Eye (tissue), 1 donor: ENCODE measurements at regions not wholly inside any gene's neighbourhood (a gene's known extent, or its start where the extent isn't known, plus 50 kb on each side); places are given as distances from the start of the nearest gene placed in this dataset.

Experiments used
- DNase-seq: peaks from one replicate; pipeline ENCODE4 v3.0.0-alpha.2; 2015

GRCh38 chr10:31754803-31755624 lies 173.6 kb downstream of the ARHGAP12 start:
- no peak for DNase-seq

GRCh38 chr10:31753681-31754080 lies 174.9 kb downstream of the ARHGAP12 start:
- DNase-seq, result no peak

- peak; percentile 57 for DNase-seq
Observed at GRCh38 chr10:31752170-31752569, 176.5 kb downstream of the ARHGAP12 start.

DNA sequence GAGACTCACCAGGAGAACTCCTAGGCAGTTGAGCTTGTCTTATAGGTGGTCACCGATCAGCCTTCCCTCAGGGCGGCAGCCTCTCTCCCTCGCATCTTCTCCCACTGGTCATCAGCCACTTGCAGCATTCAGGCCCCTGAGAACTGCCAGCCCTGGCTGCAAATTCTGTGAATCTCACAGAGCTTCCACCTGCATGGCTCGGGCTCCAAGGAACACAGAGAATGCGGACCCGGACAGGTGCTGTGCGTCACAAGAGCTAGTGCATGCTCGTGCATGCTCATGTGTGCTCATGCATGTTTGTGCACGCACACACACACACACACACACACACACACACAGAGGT lies 176.9 kb downstream of the ARHGAP12 start:
- no peak for DNase-seq

DNA sequence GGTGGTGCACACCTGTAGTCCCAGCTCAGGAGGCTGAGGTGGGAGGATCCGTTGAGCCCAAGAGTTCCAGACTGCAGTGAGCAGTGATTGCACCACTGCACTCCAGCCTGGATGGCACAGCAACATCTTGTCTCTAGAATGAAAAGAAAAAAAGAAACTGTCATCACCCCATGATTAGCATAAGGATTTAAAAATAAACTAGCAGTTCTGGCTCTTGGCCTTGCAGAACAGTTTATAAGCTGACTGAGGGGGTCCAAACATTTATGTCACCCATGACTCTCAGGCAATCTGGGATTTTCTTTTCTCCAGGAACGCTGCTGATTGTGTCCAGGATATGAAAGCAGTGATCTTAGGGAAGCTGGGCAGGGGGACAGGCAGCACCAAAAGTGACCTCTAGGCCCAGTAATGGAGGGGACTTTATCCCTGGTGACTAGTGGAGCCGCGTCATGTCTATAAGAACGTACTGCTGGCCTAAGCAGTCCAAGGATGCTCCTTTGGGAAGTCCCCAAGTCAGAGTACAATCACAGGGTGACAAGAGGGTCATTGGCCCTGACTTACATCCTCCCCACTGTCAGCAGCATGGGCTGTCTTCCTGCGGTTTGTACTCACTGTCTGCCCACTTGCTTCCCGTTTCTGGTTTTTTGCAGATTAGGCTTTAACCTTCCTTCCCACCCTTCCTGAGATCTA lies 177.4 kb downstream of the ARHGAP12 start:
- no peak for DNase-seq

- DNase-seq, result peak; percentile 90
Observed at GRCh38 chr10:31749981-31750840, 178.4 kb downstream of the ARHGAP12 start.

DNA sequence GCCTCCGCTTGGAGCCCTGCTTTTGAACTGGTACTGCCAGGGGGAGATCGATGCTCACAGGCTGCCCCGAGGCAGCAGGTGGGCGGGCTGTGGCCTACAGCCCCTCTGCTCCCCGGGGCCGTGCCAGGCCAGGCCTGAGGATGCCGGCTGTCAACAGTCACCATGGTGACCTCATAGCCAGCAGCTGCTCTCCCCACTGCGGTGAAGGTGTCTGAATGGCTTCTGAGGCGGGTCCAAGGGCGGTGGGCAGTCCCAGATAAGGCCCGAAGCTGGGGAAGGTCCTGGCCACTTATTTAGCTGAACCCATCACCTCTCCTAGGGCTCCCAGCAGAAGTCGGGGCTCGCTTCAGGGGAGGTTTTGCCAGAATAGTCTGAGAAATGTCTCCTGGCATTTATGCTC lies 179.3 kb downstream of the ARHGAP12 start:
- peak; percentile 86 for DNase-seq

- DNase-seq, result peak; percentile 42
Observed at GRCh38 chr10:31745612-31746376, 182.8 kb downstream of the ARHGAP12 start.

GRCh38 chr10:31744025-31744424 lies 184.6 kb downstream of the ARHGAP12 start:
- no peak for DNase-seq

DNA sequence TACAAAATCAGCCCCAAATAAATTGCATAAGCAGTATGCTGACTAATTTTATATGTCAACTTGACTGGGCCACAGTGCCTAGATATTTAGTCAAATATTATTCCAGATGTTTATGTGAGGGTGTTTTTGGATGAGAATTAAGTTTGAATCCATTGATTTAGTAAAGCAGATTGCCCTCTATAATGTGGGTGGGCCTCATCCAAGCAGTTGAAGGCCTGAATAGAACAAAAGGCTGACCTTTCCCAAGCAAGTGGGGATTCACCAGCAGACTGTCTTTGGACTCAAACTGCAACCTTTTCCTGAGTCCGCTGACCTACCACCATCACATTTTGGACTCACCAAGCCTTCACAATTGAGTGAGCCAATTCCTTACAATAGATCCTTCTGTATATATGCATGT lies 186.4 kb downstream of the ARHGAP12 start:
- no peak for DNase-seq

DNA sequence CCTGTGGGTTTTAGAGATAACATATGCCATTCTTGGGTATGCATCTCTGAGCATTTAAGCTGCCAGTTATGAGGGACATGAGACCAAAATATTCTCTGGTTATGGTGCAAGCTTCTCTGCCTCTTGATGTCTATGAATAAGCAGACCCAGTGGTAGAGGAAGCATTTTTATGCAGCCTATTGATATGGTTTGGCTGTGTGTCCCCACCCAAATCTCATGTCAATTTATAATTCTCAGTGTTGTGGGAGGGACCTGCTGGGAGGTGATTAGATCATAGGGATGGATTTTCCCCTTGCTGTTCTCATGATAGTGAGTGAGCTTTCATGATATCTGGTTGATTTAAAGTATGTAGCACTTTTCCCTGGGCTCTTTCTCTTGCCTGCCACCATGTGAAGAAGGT lies 187.2 kb downstream of the ARHGAP12 start:
- DNase-seq, result no peak

DNA sequence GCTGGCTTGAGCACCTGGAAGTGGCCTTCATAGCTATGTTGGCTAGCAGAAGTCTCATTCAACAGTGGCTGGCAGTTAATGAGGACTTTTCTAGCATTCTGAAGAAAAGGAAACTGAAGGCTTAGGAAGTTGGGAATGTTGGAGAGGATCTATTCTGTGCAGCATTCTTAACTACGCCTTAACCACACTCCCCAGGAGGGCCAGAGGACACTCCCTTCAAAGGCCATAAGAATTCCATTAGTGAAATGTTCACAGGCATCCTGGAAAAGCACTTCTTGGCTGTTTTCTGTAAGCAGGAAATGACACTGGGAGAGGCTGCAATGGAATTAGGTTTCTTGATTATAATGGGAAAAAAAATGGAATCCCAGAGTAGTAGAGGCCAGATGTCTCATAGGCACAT lies 188.9 kb downstream of the ARHGAP12 start:
- no peak for DNase-seq

DNA sequence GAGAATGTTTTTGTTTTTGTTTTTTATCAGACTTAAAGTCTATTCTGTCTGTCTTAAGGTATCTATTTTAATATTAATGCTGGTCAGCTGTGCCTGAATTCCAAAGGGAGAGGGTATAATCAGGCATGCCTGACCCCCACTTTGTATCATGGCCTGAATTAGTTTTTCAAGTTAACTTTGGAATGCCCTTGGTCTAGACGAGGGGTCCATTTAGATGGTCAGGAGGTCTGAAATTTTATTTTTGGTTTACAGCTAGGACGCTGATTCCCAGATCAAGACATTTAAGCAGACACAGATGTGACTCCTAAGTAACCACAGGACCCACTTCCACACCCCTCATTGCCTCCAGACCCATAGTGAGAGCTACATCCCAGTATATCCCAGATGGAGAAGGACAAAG lies 189.5 kb downstream of the ARHGAP12 start:
- no peak for DNase-seq

- no peak for DNase-seq
Observed at GRCh38 chr10:31731711-31732110, 196.9 kb downstream of the ARHGAP12 start.

- no peak for DNase-seq
Observed at GRCh38 chr10:31730776-31731175, 197.9 kb downstream of the ARHGAP12 start.

GRCh38 chr10:31728698-31729224 lies 199.9 kb downstream of the ARHGAP12 start:
- no peak for DNase-seq

GRCh38 chr10:31725436-31725835 lies 203.2 kb downstream of the ARHGAP12 start:
- DNase-seq, result no peak

DNA sequence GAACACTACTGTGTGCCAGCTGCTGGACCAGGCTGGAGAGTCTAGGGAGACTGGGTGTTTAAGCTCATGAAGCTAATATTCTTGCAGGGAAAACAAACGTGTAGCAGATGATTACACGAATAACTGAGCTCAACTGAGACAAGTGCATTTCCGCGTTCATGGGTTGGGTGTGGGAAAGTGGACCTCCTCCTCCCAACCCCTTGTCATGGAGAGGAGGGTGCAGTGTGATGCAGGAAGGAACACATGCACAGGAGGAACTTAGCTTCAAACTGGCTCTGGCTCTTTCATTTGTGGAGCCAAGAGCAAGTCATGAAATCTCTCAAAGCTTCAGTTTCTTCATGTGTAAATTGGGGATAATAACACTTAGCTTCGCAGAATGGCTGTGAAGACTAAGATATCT lies 204.3 kb downstream of the ARHGAP12 start:
- no peak for DNase-seq

GRCh38 chr10:31723106-31723750 lies 205.4 kb downstream of the ARHGAP12 start:
- no peak for DNase-seq

DNA sequence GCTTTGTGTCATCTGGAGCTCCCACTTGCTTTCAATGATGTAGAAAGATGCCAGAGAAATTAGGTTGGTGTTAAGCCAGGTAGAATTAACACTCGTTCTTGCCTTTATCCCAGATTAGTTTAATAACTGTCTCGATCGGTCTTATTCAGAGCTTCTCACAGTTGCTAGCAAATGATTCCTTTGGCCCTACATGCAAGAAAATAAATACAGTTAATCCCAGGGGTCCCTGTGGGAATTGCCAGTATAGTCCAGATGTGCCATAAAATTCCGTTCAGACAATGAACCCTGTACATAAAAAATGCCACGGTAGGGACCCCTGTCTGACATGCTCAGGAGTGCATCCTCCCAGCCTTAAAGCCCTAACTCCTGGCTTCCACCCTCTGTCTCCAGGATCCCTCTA lies 207.5 kb downstream of the ARHGAP12 start:
- DNase-seq, result peak; percentile 51

DNA sequence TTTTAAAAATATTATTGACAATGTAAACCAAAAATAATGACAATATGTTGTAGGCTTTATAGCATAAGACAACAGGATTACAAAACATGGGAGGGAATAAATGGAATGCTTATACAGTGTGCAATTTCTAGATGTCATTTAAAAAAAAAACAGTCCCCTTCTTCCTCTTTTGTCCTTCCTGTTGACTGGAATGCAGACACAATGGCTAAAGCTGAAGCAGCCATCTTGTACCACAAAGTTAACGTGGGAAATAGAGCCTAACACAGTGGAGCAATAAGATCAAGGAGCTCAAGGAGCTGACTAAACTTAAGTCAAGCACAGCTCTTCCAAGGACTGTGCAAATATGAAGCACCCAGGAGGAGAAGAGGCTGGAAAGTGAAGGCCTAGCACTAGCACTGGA lies 208.1 kb downstream of the ARHGAP12 start:
- DNase-seq, result no peak

DNA sequence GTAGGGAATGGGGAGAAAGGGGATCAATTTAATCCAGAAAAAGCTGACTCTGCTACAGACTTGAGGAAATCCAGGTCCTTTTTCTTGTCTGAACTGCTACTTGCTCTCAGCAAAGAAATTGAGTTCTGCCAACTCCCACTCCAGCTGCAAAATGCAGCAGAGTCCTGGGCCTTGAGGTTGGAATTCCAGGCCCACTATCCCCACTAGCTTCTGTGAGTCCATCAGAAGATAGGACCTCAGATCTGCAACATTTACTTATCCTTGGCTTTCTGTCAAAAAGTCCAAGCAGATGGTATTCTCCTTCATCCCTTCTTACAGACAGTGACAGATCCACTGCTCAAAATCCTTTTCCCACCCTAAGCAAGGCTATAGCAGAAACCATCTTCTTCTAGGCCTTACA lies 219.2 kb downstream of the ARHGAP12 start:
- no peak for DNase-seq
